AG08396 (cell line): ENCODE measurements at regions not wholly inside any gene's neighbourhood (a gene's known extent, or its start where the extent isn't known, plus 50 kb on each side); places are given as distances from the start of the nearest gene placed in this dataset.

Source experiments
- DNase-seq: peaks from one replicate; pipeline ENCODE4 v3.0.0; 2012; ENCODE audit warnings: low spot score, mixed read lengths

DNA sequence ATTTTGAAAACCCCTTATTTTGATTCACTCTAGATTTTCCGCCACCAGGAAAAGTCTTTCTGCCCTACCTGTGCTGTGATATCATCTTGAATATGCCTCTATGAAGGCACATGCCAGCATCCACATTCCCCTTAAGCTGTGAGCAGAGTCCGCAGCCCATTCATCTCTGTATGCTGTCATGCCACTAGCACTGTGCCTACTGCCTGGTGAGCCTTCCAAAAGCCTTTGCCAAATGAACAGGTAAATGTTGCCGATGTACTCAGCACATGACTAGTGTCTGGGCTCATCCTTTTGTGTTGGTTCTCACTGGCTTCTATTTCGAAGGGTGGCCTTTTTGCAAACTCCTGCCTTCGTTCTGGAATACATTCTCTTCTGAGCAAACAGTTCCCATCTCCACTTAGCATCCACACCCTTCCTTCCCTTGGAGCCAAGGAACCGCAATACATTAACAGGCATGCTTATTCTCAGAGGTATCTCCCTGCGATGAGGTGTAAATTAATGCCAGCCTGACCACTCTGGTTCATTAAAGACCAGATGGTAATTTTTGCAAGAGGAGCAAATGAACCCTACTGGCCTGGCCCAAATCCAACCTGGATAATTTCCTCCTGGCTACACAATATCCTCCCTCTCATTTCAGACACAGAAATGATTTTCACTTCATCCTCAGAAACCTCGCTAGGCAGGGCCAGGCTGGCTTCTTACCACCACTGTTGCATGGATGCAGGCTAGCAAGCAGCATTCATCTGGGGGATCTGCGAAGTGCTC lies 339.7 kb upstream of the NFE2L3 start:
- DNase-seq, result no peak

DNA sequence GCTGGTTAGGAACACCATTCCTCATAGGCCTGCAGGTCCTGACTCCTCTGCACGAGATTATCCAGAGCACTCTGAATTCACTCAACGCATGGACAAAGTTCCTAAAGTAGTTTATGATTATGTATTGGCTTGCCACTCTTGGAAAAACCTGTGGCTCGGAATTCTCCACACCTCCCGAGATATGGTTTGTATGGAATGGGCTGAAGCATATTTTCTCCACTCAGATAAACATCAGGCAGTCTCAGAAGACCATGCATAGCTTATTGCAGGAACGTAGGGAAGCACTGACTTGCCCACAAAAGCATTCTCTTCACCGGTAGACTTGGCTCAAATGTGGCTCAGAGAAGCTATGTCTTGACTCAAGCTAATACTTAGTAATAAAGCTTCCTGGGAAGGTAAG lies 338.6 kb upstream of the NFE2L3 start:
- no peak for DNase-seq

DNA sequence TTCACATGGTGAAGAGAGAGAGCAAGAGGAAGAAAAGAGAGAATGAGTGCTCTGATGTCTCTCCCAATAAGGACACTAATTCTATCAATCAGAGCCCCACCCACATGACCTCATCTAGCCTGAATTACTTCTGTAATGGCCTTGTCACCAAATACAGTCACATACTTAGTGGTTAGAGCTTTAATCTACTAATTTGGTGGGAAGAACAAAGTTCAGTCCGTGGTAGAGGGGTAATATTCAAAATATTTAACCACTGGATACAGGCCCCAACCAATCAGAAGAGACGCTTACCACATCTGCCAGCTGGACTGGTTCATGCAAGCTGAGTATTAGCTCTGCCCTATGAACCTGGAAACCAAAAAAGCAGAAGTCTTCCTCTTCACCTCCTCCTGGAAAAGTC lies 336.3 kb upstream of the NFE2L3 start:
- DNase-seq, result no peak

DNA sequence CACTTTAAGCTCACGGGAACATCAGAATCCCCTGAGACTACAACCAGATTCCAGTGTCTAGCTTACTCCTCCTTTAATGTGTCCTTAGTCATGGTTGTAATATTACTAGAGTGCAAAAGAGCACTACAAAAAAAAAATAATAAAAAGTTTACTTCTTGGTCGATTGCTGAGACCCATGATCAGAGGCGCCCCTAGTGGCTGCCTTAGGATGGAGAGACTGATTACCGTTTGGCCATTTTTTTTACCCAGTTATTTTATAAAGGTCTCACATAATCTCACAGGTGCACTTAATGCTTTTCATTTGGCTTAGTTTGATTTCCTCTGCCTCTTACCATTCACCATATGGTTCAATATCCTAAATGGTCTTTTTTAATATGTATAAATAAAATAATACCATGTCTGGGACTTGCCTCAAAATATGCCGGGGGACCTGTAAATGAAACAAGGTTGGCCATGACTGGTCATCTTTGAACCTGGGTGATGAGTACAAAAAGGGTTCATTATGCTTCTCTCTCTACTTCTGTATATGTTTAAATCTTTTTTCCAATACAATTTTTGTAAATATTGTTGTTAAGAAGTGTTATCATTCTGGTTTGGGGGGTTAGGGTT lies 331.5 kb upstream of the NFE2L3 start:
- DNase-seq, result no peak

DNA sequence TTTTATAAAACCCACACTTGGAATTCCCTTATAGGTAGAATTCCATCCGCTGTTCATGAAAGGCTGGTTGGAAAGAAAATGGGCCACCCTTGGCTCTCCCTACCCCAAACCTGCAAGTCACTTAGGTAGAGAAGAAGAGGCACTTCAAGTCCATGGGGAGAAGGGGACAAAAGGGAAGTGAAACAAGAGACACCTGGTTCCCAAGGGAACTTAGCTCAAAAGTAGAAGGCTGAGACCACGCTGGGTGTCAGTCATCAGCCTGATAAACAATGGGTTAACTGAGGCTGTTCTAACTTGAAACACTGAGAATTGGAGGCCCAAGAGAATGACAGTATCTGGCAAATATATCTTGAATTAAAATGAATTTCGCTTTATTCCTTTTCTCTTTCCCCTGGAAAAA lies 330.8 kb upstream of the NFE2L3 start:
- DNase-seq, result no peak

DNA sequence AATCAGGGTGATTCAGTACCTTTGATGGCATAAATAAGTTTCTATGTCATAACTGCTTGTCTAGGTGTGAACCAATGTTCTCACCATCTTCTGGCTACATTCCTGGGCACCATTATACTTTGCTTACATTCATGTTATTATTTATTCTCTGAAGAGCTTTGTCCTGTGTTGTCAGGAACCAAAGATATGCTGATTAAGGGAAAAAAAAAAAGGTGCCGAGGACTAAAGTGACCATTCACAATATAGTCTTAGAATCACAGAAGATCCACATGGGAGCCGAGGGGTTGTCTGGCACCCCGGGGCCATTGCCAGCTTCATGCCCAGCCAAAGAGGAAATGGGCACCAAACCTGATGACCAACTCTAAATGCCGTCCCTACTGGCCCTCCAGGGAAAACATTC lies 329.2 kb upstream of the NFE2L3 start:
- no peak for DNase-seq

DNA sequence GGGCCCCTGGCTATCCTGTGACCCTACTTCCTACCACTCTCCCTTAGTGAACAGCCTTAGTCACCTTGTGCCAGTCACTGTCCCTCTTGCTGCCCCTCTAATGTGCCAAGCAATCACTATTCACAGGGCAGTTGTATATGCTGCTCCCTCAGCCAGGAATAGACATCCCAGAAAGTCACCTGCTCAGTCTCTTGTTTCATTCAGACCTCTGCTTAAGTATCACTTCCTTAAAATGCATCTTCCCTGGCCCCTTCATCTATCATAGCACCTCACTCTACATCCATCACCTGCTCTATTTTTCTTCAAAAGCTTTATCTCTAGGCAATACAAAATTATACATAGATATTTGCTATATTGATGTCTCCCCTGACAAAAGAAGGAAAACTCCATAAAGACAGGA lies 328.4 kb upstream of the NFE2L3 start:
- no peak for DNase-seq

DNA sequence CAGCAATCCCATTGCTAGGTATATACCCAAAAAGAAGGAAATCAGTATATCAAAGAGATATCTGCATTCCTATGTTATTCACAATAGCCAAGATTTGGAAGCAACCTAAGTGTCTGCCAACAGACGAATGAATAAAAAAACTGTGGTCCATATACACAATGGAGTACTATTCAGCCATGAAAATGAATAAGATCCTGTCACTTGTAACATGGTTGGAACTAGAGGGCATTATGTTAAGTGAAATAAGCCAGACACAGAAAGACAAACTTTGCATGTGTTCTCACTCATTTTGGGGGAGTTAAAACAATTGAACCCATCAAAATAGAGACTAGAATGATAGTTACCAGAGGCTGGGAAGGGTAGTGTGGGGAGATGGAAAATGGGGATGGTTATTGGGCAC lies 323.5 kb upstream of the NFE2L3 start:
- no peak for DNase-seq

DNA sequence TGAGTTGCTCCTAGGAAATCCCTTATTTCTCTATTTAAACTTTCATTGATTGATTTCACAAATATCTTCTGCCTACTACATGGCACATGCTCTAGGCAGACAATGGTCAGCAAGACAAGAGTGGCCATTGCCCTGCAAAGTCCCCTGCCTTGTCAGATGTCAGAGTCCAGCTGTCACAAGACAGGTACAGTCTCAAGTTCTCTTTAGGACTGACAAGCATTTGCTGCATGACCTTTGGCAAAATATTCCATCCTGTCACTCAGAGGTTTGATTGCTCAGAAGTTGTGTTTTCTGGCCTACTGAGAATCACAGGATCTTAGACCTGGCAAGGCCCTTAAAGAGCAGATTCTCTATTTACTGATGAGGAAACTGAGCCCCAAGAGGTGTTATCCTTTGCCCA lies 322.3 kb upstream of the NFE2L3 start:
- DNase-seq, result no peak

DNA sequence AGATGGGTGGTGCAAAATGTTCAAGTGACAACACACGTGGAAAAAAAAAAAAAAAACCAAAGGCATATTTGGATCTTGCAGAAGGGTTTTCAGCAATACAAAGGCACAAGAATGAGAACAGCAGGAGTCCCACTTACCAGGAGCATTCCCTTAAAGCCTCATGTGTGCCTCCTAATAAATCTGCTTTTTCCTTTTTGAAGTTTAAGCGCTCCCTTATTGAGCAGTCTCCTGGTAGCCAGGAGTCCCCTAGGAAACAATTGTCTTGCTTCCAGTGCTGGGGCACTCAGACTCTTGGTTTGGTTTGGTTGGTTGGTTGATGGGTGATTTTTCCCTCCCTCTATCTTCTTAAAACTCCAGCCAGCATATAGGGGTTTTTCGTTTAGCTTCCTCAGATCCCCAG lies 321.8 kb upstream of the NFE2L3 start:
- no peak for DNase-seq

DNA sequence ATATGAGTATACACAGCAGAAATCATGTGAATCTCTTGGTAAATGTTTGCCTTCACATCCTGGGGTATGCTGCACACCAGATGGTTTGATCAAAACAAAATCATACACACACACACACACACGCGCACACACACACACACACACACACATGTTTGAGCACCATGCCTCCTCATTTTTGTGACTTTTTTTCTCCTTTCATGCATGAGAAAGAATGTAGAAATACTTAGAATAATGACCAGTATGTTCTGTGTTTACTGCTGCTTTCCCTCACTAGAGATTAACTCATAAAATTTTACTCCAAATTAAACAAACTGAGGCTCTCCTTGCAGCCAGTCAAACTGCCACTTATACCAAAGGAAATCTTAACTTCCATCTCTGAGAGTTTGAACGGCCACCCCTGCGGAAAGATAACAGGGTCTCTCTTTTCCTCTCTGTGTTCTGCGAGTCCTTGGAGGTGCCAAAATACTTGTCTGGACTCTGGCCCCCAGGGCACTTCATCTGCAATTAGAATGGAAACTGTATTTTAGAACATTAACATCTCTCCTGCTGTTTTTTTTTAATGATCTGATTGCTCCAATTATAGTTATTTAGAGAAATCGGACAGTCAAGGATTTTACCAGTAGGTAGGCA lies 320.8 kb upstream of the NFE2L3 start:
- no peak for DNase-seq

DNA sequence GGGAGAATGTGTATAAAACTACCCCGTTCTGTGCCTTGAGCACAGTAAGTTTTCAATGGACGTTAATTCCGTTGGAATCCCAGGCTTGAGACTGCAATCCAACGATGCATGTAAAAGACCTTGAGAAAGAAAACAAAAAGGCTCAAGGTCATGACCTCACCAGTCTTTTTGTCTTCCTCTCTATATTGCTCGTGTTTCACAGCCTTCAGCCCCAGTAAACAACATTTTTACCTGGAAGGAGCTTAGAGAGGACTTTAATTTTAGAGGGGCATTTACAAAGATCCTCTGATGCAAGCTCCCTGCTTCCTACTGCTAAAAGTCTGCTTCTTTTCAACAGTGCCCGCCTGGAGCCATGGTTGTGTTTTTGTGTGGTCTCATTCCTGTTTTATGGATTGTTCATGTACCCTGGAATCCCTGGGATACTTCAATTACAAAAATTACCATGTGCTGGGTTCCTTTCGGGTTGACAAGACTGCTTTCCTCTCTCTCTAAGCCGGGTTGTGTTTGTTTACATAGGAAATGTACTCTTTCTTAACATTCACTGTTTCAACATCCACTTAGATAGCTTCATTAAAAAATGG lies 320.1 kb upstream of the NFE2L3 start:
- no peak for DNase-seq

DNA sequence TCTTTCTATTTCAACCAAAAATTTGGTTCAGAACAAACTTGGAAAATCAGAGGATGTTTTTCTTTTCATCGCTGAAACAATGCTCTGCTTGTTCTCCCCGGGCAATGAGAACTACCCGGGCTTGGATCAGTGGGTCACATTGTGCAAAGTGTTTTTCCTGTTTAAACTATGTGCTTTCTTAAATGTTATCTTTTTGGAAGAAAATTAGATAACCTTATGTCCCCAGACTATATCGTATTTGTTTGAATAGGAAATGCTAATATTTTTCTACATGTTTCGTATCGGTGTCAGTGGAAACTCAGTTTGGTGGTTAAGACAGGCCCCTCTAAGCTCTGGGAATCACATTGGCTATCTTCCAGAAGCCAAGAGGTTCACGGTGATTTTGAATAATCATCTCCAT lies 319.5 kb upstream of the NFE2L3 start:
- DNase-seq, result no peak

DNA sequence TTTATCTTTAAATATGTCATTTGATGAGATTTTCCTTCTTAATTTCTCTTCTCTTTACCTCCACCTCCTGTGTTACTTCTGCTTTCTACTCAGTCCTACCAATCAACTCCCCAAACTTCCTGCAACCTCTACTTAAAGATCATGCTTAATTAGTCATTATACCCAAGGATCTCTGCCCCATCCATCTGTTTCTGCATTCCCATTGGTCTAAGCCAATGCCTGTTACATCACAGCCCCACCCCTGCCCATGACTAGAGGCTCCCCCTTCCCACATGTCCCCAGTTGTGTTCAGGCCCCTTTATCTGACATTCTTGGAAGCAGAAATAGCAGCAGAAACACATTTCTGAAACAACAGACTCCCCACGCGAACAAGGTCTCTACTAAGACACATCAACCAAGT lies 319.1 kb upstream of the NFE2L3 start:
- DNase-seq, result no peak

DNA sequence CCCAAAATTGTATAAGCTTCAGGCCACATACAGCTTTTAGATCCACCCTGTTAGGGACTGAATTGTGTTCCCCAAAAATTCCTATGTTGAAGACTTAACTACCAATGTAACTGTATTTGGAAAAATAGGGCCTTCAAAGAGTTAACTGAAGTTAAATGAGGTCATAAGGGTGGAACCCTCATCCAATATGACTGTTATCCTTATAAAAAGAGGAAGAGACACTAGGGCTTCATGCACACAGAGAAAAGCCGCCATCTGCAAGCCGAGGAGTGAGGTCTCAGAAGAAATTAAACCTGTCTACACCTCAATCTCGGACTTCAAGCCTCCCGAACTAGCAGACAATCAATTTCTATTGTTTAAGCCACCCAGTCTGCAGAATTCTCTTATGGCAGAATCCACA lies 317.9 kb upstream of the NFE2L3 start:
- DNase-seq, result no peak

DNA sequence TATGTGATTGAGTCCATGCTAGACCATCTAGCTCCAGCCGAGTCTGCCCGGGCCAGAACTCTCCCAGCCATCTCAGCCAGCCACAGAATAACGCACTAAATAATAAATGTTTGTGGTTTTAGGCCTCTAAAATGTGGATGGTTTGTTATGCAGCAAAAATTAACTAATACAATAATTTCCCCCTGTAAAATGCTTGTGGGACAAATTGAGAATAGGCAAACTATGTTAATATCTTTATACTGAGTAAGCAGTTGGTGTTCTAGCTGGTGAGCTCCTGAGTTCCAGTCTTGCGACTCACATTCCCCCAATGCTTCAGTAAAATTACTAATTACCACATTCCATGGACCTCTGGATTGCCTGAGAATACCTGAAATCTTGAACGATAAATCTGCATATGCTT lies 316.8 kb upstream of the NFE2L3 start:
- peak; percentile 25 for DNase-seq

DNA sequence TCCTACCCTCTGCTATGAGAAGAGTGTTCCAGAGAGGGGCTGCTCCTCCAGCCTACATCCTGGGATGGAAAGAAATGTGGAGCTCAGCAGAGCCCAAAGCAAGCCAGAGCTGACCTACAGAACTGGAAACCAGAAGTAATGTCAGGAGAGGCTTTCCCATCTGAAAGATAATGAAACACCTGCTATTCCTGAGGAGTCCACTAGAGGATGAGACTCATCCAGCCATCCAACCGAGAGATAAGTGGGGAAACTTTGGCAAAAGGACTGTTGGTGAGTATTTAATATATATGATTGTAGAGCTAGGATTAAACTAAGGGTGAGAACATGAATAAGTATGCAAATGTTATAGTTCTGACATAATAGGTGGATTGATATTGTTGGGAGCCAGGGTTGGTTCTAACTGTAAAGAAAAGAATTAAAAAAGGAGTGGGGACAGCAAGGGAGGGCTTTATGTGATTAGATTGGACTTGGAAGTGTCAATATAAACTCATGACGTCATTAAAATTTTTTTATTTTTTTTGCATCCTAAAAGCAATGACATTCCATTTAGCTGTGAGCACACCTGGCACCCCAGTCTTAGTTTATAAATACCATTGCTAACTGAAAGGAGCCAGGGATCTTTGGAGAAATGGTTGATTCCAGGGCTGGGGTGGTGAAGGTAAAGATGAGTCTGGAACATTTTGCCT lies 312.8 kb upstream of the NFE2L3 start:
- DNase-seq, result no peak

DNA sequence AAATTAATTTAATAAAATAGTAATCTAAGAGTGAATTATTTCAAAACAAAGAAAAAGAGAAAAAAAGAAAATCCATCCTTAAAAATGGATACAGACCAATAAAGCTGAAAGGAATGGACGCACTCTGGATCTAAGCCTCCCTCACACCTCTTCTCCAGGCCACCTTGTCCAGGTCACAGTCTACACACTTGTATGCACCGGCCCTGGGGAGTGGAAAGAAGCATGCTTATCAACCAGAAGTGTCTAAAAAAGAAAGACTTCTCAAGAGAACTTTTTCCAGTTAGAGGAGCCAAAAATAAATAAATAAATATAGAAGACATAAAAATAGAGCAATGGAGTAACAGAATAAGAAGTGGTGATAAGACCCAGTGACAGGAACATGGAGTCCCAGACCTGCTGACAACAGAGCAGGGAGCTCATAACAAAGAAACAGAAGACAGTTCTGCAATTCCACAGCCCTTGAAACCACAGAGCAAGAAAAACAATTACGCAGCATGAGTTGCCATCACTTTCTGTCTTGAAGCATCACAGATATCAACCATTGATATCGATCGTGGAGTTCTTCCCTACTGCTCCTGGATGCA lies 311.7 kb upstream of the NFE2L3 start:
- no peak for DNase-seq

DNA sequence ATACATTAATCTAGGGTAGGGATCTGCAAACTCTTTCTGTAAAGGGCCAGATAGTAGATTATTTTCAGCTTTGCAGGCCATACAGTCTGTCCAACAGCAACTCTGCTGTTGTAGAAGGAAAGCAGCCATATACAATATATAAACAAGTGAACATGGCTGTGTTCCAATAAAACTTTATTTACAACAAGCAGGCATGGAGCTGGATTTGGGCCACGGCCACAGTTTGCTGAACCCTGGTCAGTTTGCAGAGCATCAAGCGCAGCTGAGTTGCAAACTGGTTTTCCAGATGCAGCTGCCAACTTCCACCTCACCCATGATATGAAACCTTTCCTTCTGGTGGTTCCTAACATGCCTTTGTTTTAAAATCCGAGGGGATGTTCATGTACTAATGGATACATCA lies 310.4 kb upstream of the NFE2L3 start:
- no peak for DNase-seq

DNA sequence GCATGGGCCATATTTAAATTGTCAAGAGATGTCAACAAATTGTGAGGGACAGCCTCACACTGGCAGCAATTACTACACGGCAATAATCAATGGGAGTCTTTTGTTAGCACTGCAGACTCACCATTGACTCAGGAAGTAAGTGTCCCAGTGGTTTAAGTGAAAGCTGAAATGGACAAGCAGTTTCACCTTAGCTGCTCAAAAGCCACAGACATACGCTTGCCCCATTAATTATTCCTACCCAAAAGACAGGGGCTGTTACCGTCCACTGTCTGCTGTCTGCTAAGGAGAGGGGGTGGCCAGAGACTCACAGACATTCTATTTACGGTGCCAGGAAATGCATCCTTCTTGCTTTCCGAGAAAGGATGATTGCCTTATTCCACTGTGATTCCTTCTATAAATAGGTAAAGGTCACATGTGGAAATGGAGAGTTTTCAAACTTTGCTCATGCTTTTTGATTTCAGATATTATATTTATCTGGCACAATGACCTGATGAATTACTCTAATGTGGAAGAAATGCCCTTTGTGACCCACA lies 309.7 kb upstream of the NFE2L3 start:
- no peak for DNase-seq

DNA sequence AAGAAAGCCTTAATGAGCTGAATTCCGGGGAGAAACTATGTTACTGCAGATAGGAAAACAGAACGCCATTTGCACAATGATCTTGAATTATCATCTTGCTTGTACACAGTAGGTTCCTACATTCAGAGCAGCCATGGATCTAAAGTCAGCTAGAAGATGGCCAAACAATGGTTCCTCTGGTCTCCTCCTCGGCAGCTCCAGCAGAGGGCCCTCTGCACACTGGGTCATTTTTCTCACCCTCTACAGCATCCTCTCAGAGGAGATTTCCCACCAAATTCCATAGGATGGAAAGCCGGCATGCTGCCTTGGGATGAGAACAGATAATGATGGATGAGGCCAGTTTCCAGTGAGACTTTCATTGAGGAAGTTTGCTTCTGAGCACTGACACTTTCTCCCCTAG lies 308.5 kb upstream of the NFE2L3 start:
- DNase-seq, result no peak
